SIG-M5 (cell line): ENCODE measurements at regions not wholly inside any gene's neighbourhood (a gene's known extent, or its start where the extent isn't known, plus 50 kb on each side); places are given as distances from the start of the nearest gene placed in this dataset.

Source experiments
- DNase-seq: peaks from one replicate; lab custom pipeline; 2025; lab: John Stamatoyannopoulos, UW

- no peak for DNase-seq
Measured at GRCh38 chr3:159765030-159765859, 223.4 kb upstream of the IL12A start.

- no peak for DNase-seq
Measured at GRCh38 chr3:159765860-159766294, 222.8 kb upstream of the IL12A start.

GRCh38 chr3:159766563-159767185 lies 222.0 kb upstream of the IL12A start:
- DNase-seq: no peak

- no peak for DNase-seq
Measured at GRCh38 chr3:159770998-159771397, 217.6 kb upstream of the IL12A start.

- DNase-seq: no peak
Measured at GRCh38 chr3:159771865-159772611, 216.6 kb upstream of the IL12A start.

GRCh38 chr3:159773706-159774105 lies 214.9 kb upstream of the IL12A start:
- DNase-seq: no peak

GRCh38 chr3:159775372-159775961 lies 213.2 kb upstream of the IL12A start:
- no peak for DNase-seq

GRCh38 chr3:159776779-159777178 lies 211.9 kb upstream of the IL12A start:
- no peak for DNase-seq

- no peak for DNase-seq
Measured at GRCh38 chr3:159779883-159780282, 208.8 kb upstream of the IL12A start.

GRCh38 chr3:159781867-159782266 lies 206.8 kb upstream of the IL12A start:
- DNase-seq: no peak

GRCh38 chr3:159782724-159783421 lies 205.8 kb upstream of the IL12A start:
- no peak for DNase-seq

GRCh38 chr3:159783780-159784742 lies 204.6 kb upstream of the IL12A start:
- no peak for DNase-seq

- no peak for DNase-seq
Measured at GRCh38 chr3:159785273-159785708, 203.3 kb upstream of the IL12A start.

- DNase-seq: no peak
Measured at GRCh38 chr3:159786489-159787177, 202.0 kb upstream of the IL12A start.

- no peak for DNase-seq
Measured at GRCh38 chr3:159787178-159787574, 201.5 kb upstream of the IL12A start.

GRCh38 chr3:159787794-159788205 lies 200.8 kb upstream of the IL12A start:
- no peak for DNase-seq

- no peak for DNase-seq
Measured at GRCh38 chr3:159788291-159788690, 200.3 kb upstream of the IL12A start.

- DNase-seq: no peak
Measured at GRCh38 chr3:159789017-159789416, 199.6 kb upstream of the IL12A start.

GRCh38 chr3:159789742-159790635 lies 198.6 kb upstream of the IL12A start:
- no peak for DNase-seq
